ENCODE measurements at regions not wholly inside any gene's neighbourhood (a gene's known extent, or its start where the extent isn't known, plus 50 kb on each side); places are given as distances from the start of the nearest gene placed in this dataset.

DNA sequence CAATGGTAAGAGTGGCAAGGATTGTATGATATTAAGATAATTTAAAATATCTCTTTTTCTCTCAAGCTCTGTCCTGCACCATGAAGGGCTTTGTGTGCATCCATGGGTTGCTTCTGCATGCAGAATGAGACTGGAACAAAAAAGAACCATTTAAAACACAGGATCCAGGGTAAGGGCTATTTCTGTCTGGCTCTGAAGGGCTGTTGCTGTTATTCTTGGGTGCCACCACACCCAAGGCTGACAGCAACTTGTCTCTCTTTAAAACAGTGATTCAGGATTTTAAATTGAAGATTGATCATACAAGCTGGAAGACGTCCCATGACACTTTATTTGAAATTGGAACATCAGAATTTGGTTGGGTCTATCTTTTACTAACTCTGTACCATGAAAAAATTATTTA, 268.8 kb upstream of the CNTN3 start:
- Mint-ChIP-seq H3K27ac (ENCODE audit: unreplicated experiment) (no peak overlapping the region), H3K9me3 (ENCODE audit: unreplicated experiment) (no peaks in the 10 kb centered on the region), H3K4me1 (ENCODE audit: low read depth, unreplicated experiment) (no peaks in the 10 kb centered on the region), H3K4me3 (ENCODE audit: unreplicated experiment) (no peak overlapping the region), H3K27me3 (ENCODE audit: low read depth, unreplicated experiment) (no peaks in the 10 kb centered on the region), H3K36me3 (ENCODE audit: low read depth, unreplicated experiment) (no peaks in the 10 kb centered on the region)
- TF ChIP-seq EZH2 (IDR thresholded peaks at IDR 0.05; ENCODE audit: insufficient read depth, low read length) = no peak
- TF ChIP-seq, protein P1, sequence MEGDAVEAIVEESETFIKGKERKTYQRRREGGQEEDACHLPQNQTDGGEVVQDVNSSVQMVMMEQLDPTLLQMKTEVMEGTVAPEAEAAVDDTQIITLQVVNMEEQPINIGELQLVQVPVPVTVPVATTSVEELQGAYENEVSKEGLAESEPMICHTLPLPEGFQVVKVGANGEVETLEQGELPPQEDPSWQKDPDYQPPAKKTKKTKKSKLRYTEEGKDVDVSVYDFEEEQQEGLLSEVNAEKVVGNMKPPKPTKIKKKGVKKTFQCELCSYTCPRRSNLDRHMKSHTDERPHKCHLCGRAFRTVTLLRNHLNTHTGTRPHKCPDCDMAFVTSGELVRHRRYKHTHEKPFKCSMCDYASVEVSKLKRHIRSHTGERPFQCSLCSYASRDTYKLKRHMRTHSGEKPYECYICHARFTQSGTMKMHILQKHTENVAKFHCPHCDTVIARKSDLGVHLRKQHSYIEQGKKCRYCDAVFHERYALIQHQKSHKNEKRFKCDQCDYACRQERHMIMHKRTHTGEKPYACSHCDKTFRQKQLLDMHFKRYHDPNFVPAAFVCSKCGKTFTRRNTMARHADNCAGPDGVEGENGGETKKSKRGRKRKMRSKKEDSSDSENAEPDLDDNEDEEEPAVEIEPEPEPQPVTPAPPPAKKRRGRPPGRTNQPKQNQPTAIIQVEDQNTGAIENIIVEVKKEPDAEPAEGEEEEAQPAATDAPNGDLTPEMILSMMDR (IDR thresholded peaks at IDR 0.05; ENCODE audit: insufficient read depth, low read depth, low read length) = no peak
- H3K27ac ChIP-seq (ENCODE audit: low read depth, low read length) = no peak overlapping the region
- no peaks in the 10 kb centered on the region for H3K9me3 ChIP-seq (ENCODE audit: insufficient read depth, low read depth, low read length)
- H3K4me1 ChIP-seq (ENCODE audit: insufficient read depth, low read length) = no peaks in the 10 kb centered on the region
- no peak overlapping the region for H3K9ac ChIP-seq (ENCODE audit: low read length)
- H3K4me2 ChIP-seq (ENCODE audit: low read length) = no peak overlapping the region
- no peaks in the 10 kb centered on the region for H3K79me2 ChIP-seq (ENCODE audit: insufficient read depth, low read length)
- H4K20me1 ChIP-seq (ENCODE audit: insufficient read depth, low read length) = no peaks in the 10 kb centered on the region
- no peak overlapping the region for H2AFZ ChIP-seq (ENCODE audit: low read depth, low read length)
- DNase-seq (ENCODE audit: low read depth) = no peak
- no peak for FAIRE-seq
- no peaks in the 10 kb centered on the region for H3K36me3 ChIP-seq (ENCODE audit: insufficient read depth, low read length)
- no peaks in the 10 kb centered on the region for H3K27me3 ChIP-seq (ENCODE audit: insufficient read depth, low read length)
- H3K4me3 ChIP-seq (ENCODE audit: insufficient read depth, low read depth, low read length) = no peak overlapping the region

DNA sequence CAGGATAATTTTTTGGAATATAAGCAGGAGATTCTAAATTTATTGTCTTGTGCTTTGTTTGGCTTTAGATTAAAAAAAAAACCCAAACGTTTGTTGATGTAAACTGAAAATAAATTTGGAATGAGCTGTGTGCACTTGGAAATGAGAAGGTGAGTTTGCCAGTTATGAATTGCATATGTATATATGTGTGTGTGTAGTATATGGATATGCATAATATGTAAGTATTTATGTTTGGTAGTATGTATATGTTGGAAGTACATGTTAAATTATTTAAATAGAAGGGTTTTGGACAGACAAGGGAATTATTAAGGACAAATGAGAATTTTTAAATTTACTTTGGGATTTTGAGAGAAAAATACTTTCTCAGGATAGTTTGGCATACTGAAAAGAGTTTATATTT, 265.8 kb upstream of the CNTN3 start:
- Histone ChIP-seq H3K4me3 (ENCODE audit: insufficient read depth, low read depth, low read length) (no peak overlapping the region), H3K4me2 (ENCODE audit: low read length) (no peak overlapping the region), H3K9me3 (ENCODE audit: insufficient read depth, low read depth, low read length) (no peaks in the 10 kb centered on the region), H2AFZ (ENCODE audit: low read depth, low read length) (no peak overlapping the region), H3K36me3 (ENCODE audit: insufficient read depth, low read length) (no peaks in the 10 kb centered on the region), H3K4me1 (ENCODE audit: insufficient read depth, low read length) (no peaks in the 10 kb centered on the region), H3K9ac (ENCODE audit: low read length) (no peak overlapping the region), H4K20me1 (ENCODE audit: insufficient read depth, low read length) (no peaks in the 10 kb centered on the region), H3K27me3 (ENCODE audit: insufficient read depth, low read length) (no peaks in the 10 kb centered on the region), H3K79me2 (ENCODE audit: insufficient read depth, low read length) (no peaks in the 10 kb centered on the region), H3K27ac (ENCODE audit: low read depth, low read length) (no peak overlapping the region)
- H3K9me3 Mint-ChIP-seq (ENCODE audit: unreplicated experiment) = no peaks in the 10 kb centered on the region
- no peak for FAIRE-seq
- DNase-seq (ENCODE audit: low read depth) = no peak
- H3K27ac Mint-ChIP-seq (ENCODE audit: unreplicated experiment) = no peak overlapping the region
- no peak for TF ChIP-seq EZH2 (IDR thresholded peaks at IDR 0.05; ENCODE audit: insufficient read depth, low read length)
- TF ChIP-seq, protein P1 (IDR thresholded peaks at IDR 0.05; ENCODE audit: insufficient read depth, low read depth, low read length) = no peak
- H3K4me3 Mint-ChIP-seq (ENCODE audit: unreplicated experiment) = no peak overlapping the region
- H3K36me3 Mint-ChIP-seq (ENCODE audit: low read depth, unreplicated experiment) = no peaks in the 10 kb centered on the region
- no peaks in the 10 kb centered on the region for H3K4me1 Mint-ChIP-seq (ENCODE audit: low read depth, unreplicated experiment)
- H3K27me3 Mint-ChIP-seq (ENCODE audit: low read depth, unreplicated experiment) = no peaks in the 10 kb centered on the region

DNA sequence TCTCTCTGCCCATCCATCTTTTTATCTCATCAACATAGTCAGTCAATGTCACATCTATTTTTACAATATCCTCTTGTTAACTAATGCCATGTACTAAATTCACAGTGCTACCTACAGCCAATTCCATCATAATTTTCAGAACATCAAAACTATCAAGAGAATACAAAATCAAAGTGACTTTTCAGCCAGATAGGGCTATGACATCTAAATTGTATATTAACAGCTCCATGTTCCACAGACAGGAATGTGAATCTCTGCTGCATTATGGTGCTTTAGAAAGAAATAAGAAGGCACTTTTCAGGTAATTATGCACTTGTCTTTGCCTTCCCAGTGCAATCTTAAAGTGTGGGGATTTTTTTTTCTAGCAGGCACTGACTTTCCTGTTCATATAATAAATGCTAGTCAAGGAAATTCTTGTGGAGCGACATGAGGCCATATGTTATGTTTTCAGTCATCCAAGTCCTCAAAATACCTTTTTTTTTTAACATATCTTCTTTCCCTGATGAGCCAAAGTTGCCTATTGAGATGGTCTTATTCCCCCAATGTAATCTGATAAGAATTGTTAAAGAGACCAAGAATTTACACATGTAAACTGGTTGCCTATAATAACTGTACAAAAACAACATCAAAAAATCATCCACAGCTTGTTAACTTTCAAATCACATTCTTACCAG, 252.0 kb upstream of the CNTN3 start:
- H3K27me3 ChIP-seq (ENCODE audit: insufficient read depth, low read length) = no peaks in the 10 kb centered on the region
- H3K9me3 ChIP-seq (ENCODE audit: insufficient read depth, low read depth, low read length) = no peaks in the 10 kb centered on the region
- H3K9me3 Mint-ChIP-seq (ENCODE audit: unreplicated experiment) = no peaks in the 10 kb centered on the region
- DNase-seq (ENCODE audit: low read depth) (no peak), FAIRE-seq (no peak)
- H3K36me3 Mint-ChIP-seq (ENCODE audit: low read depth, unreplicated experiment) = no peaks in the 10 kb centered on the region
- H3K4me3 ChIP-seq (ENCODE audit: insufficient read depth, low read depth, low read length) = no peak overlapping the region
- H3K36me3 ChIP-seq (ENCODE audit: insufficient read depth, low read length) = no peaks in the 10 kb centered on the region
- H3K4me2 ChIP-seq (ENCODE audit: low read length) = no peak overlapping the region
- H4K20me1 ChIP-seq (ENCODE audit: insufficient read depth, low read length) = no peaks in the 10 kb centered on the region
- H3K4me1 Mint-ChIP-seq (ENCODE audit: low read depth, unreplicated experiment) = no peaks in the 10 kb centered on the region
- H2AFZ ChIP-seq (ENCODE audit: low read depth, low read length) = no peak overlapping the region
- H3K9ac ChIP-seq (ENCODE audit: low read length) = no peak overlapping the region
- no peak overlapping the region for H3K27ac ChIP-seq (ENCODE audit: low read depth, low read length)
- no peaks in the 10 kb centered on the region for H3K4me1 ChIP-seq (ENCODE audit: insufficient read depth, low read length)
- no peaks in the 10 kb centered on the region for H3K79me2 ChIP-seq (ENCODE audit: insufficient read depth, low read length)
- no peaks in the 10 kb centered on the region for H3K27me3 Mint-ChIP-seq (ENCODE audit: low read depth, unreplicated experiment)
- no peak overlapping the region for H3K27ac Mint-ChIP-seq (ENCODE audit: unreplicated experiment)
- no peak for TF ChIP-seq EZH2 (IDR thresholded peaks at IDR 0.05; ENCODE audit: insufficient read depth, low read length)
- TF ChIP-seq, protein P1 (IDR thresholded peaks at IDR 0.05; ENCODE audit: insufficient read depth, low read depth, low read length) = no peak
- H3K4me3 Mint-ChIP-seq (ENCODE audit: unreplicated experiment) = no peak overlapping the region

Measured in astrocyte (in vitro differentiated cells and primary cell).